B cell (primary cell): ENCODE measurements at regions not wholly inside any gene's neighbourhood (a gene's known extent, or its start where the extent isn't known, plus 50 kb on each side); places are given as distances from the start of the nearest gene placed in this dataset.

Experiments used
- ATAC-seq: fragments of 200-7000 bp; cut with Tn5 transposase; one replicate; pipeline ENCODE4 v1.10.0; 2021; ENCODE audit warnings: low read depth, mild to moderate bottlenecking, moderate number of reproducible peaks, moderate library complexity
- CTCF ChIA-PET: fragments of 350-600 bp; sonication (Branson Sonifier 250); formaldehyde crosslinking; loops from one replicate; lab custom pipeline; 2021; ENCODE audit warnings: antibody characterized with exemption, inconsistent platforms; lab: Charles Lee
- POLR2A ChIA-PET: fragments of 350-600 bp; sonication (Branson Sonifier 250); formaldehyde crosslinking; loops from one replicate; lab custom pipeline; 2021; ENCODE audit warnings: antibody characterized with exemption; lab: Charles Lee
- DNase-seq: peaks from one replicate; pipeline ENCODE4 v3.0.0; 2013
- H2AFZ ChIP-seq: 2 replicates; pipeline ENCODE4 v1.6.1; 2012; ENCODE audit warnings: mild to moderate bottlenecking, low read depth, low read length; ENCODE audit not compliant: insufficient read depth, poor library complexity, severe bottlenecking
- H3K27ac ChIP-seq, 2 donors: 1 replicate in 1 of 2; 2 replicates in 1 of 2; pipeline ENCODE4 v1.5.1; 2012 to 2013; ENCODE audit warnings: low read length in 2 of 2, mild to moderate bottlenecking in 2 of 2, moderate library complexity in 1 of 2
- H3K27me3 ChIP-seq, 4 experiments: fragments of 200-600 bp in 1 of 4; sonication (generic) in 1 of 4; replicated peaks in 1 of 4; 1 replicate in 2 of 4; 2 replicates in 2 of 4; pipeline versions ENCODE4 v1.6.1 to v1.7.0; 2013 to 2016; ENCODE audit warnings: low read length in 3 of 4, mild to moderate bottlenecking in 2 of 4, mixed read lengths in 1 of 4, moderate library complexity in 1 of 4; ENCODE audit not compliant: insufficient read depth in 4 of 4, control insufficient read depth in 3 of 4; ENCODE audit errors: control extremely low read depth in 1 of 4
- H3K36me3 ChIP-seq, 2 experiments: replicated peaks in 1 of 2; 1 replicate in 1 of 2; 2 replicates in 1 of 2; pipeline versions ENCODE4 v1.6.1 to v1.7.1; 2013; ENCODE audit warnings: low read length in 1 of 2; ENCODE audit not compliant: insufficient read depth in 2 of 2, control insufficient read depth in 1 of 2; ENCODE audit errors: control extremely low read depth in 1 of 2, extremely low read depth in 1 of 2
- H3K4me1 ChIP-seq, 2 donors: fragments of 200-600 bp in 1 of 2; sonication (generic) in 1 of 2; 1 replicate in 1 of 2; 2 replicates in 1 of 2; pipeline versions ENCODE4 v1.5.1 to v1.6.1; 2013 to 2017; ENCODE audit warnings: low read length in 2 of 2; ENCODE audit not compliant: control insufficient read depth in 2 of 2, insufficient read depth in 2 of 2
- H3K4me2 ChIP-seq: replicated peaks from 2 replicates; pipeline ENCODE3; 2012; ENCODE audit warnings: mild to moderate bottlenecking, low read depth, low read length; ENCODE audit not compliant: poor library complexity, severe bottlenecking
- H3K4me3 ChIP-seq, 5 experiments: fragments of 200-600 bp in 1 of 5; sonication (generic) in 1 of 5; 1 replicate in 3 of 5; 2 replicates in 2 of 5; pipeline versions ENCODE4 v1.5.1 to v1.7.0; 2011 to 2016; ENCODE audit warnings: low read length in 4 of 5, mild to moderate bottlenecking in 4 of 5, low read depth in 2 of 5, control low read depth in 1 of 5, moderate library complexity in 1 of 5; ENCODE audit not compliant: insufficient read depth in 1 of 5; ENCODE audit errors: control extremely low read depth in 1 of 5, extremely low read depth in 1 of 5
- H3K79me2 ChIP-seq: fragments of 200-600 bp; sonication (generic); one replicate; pipeline ENCODE4 v1.6.0; 2016; ENCODE audit warnings: low read length; ENCODE audit not compliant: control insufficient read depth, insufficient read depth
- H3K9ac ChIP-seq: fragments of 200-600 bp; sonication (generic); 2 replicates; pipeline ENCODE4 v1.6.1; 2017; ENCODE audit warnings: mild to moderate bottlenecking, low read length, moderate library complexity
- H3K9me3 ChIP-seq, 3 donors: one replicate each; pipeline versions ENCODE4 v1.6.1 to v1.7.1; 2013; ENCODE audit warnings: low read length in 2 of 3; ENCODE audit not compliant: control insufficient read depth in 2 of 3, insufficient read depth in 1 of 3; ENCODE audit errors: control extremely low read depth in 1 of 3
- H4K20me1 ChIP-seq: 2 replicates; pipeline ENCODE4 v1.6.0; 2012; ENCODE audit warnings: mild to moderate bottlenecking, low read length; ENCODE audit not compliant: insufficient read depth, control insufficient read depth, poor library complexity, severe bottlenecking
- H3K27ac Mint-ChIP-seq: one replicate; pipeline ENCODE4 v1.8.0; 2021; ENCODE audit warnings: mixed read lengths
- H3K27me3 Mint-ChIP-seq: one replicate; pipeline ENCODE4 v1.8.0; 2021; ENCODE audit warnings: mixed read lengths
- H3K4me1 Mint-ChIP-seq: one replicate; pipeline ENCODE4 v1.8.0; 2021; ENCODE audit warnings: mixed read lengths
- H3K4me3 Mint-ChIP-seq: one replicate; pipeline ENCODE4 v1.8.0; 2021; ENCODE audit warnings: mixed read lengths
- H3K9me3 Mint-ChIP-seq: one replicate; pipeline ENCODE4 v1.8.0; 2022; ENCODE audit warnings: mixed read lengths; ENCODE audit not compliant: insufficient read depth
- CTCF ChIP-seq: fragments of 200-600 bp; IDR thresholded peaks from one replicate; pipeline ENCODE4 v1.8.0; 2022; ENCODE audit warnings: antibody characterized with exemption, mild to moderate bottlenecking
- EZH2 ChIP-seq: IDR thresholded peaks from 2 replicates; pipeline ENCODE4 v1.6.1; 2012; ENCODE audit warnings: borderline replicate concordance, low read depth, mild to moderate bottlenecking, moderate library complexity, low read length; ENCODE audit not compliant: insufficient read depth, poor library complexity, severe bottlenecking
- WGBS: methylation state at CpG from one replicate; pipeline ENCODE4 v1.1.5; 2013; ENCODE audit warnings: missing lambda C conversion rate; ENCODE audit not compliant: insufficient coverage; 5-methylcytosine and 5-hydroxymethylcytosine counted together
- intact Hi-C: fragments of 100-400 bp; cut with micrococcal nuclease; formaldehyde crosslinking; loops from one replicate; pipeline ENCODE4 v1.10.0; 2022

- no peak overlapping the region for H3K4me3 ChIP-seq
- H3K27me3 Mint-ChIP-seq = peaks cover 12% of the 10 kb centered on the region
- no peaks in the 10 kb centered on the region for H4K20me1 ChIP-seq
- no peak overlapping the region for H3K9ac ChIP-seq
- TF ChIP-seq CTCF (no peak), EZH2 (no peak)
- H3K4me1 ChIP-seq = no peaks in the 10 kb centered on the region
- no peaks in the 10 kb centered on the region for H3K36me3 ChIP-seq
- intact Hi-C loops = no loop called here
- POLR2A ChIA-PET = no interaction called here
- no peak overlapping the region for H3K4me2 ChIP-seq
- H3K4me3 Mint-ChIP-seq = no peak overlapping the region
- no peak for DNase-seq
- no peak for ATAC-seq
- CTCF ChIA-PET = interaction anchor here (1.8 kb wide), 1 partner anchor 13 kb away, joined by 10 read pairs; no protein-coding TSS in a partner anchor
- H3K79me2 ChIP-seq = no peaks in the 10 kb centered on the region
- no peaks in the 10 kb centered on the region for H3K27me3 ChIP-seq
- no peaks in the 10 kb centered on the region for H3K9me3 Mint-ChIP-seq
- H3K27ac ChIP-seq = no peak overlapping the region
- H3K9me3 ChIP-seq = no peaks in the 10 kb centered on the region
- H2AFZ ChIP-seq = no peak overlapping the region
- no peak overlapping the region for H3K27ac Mint-ChIP-seq
- H3K4me1 Mint-ChIP-seq = no peaks in the 10 kb centered on the region
- WGBS = 100% methylated on average over 1 of the region's 3 CpGs
Observed at GRCh38 chr12:67928621-67929383, 60.4 kb upstream of the IFNG-AS1 start.

- Histone ChIP-seq H3K36me3 (no peaks in the 10 kb centered on the region), H3K27me3 (no peaks in the 10 kb centered on the region), H3K9ac (no peak overlapping the region), H3K4me2 (no peak overlapping the region), H3K9me3 (no peaks in the 10 kb centered on the region), H3K4me1 (no peaks in the 10 kb centered on the region), H3K79me2 (no peaks in the 10 kb centered on the region), H3K4me3 (no peak overlapping the region), H3K27ac (no peak overlapping the region), H4K20me1 (no peaks in the 10 kb centered on the region), H2AFZ (no peak overlapping the region)
- no peak for DNase-seq
- Mint-ChIP-seq H3K4me1 (no peaks in the 10 kb centered on the region), H3K9me3 (no peaks in the 10 kb centered on the region), H3K27me3 (peaks cover 12% of the 10 kb centered on the region), H3K27ac (no peak overlapping the region), H3K4me3 (no peak overlapping the region)
- ChIA-PET CTCF (interaction anchor here (1.6 kb wide), 1 partner anchor 12 kb away, joined by 10 read pairs; no protein-coding TSS in a partner anchor), POLR2A (no interaction called here)
- ATAC-seq = no peak
- intact Hi-C loops = no loop called here
- no peak for TF ChIP-seq CTCF
- no CpG with 5 or more reads among the region's 2 CpGs for WGBS
Observed at GRCh38 chr12:67929384-67929772, 59.9 kb upstream of the IFNG-AS1 start.
